CD4-positive, alpha-beta memory T cell (primary cell): ENCODE measurements at regions not wholly inside any gene's neighbourhood (a gene's known extent, or its start where the extent isn't known, plus 50 kb on each side); places are given as distances from the start of the nearest gene placed in this dataset.

Experiments
- CTCF ChIA-PET: fragments of 350-600 bp; sonication (Branson Sonifier 250); formaldehyde crosslinking; loops from one replicate; lab custom pipeline; 2021; ENCODE audit warnings: inconsistent platforms; ENCODE audit not compliant: partially characterized antibody; lab: Charles Lee
- POLR2A ChIA-PET: fragments of 350-600 bp; sonication (Branson Sonifier 250); formaldehyde crosslinking; loops from one replicate; lab custom pipeline; 2021; ENCODE audit not compliant: partially characterized antibody; lab: Charles Lee
- DNase-seq, 5 donors: peaks; one replicate each; pipeline versions ENCODE4 v3.0.0 to v3.0.0-alpha.2; 2020 to 2022; ENCODE audit warnings: mixed read lengths in 1 of 5
- H3K27ac ChIP-seq: one replicate; pipeline ENCODE4 v1.7.0; 2013; ENCODE audit warnings: low read depth, low read length
- H3K27me3 ChIP-seq: 2 replicates; pipeline ENCODE4 v1.7.0; 2013; ENCODE audit warnings: mild to moderate bottlenecking, low read length, moderate library complexity; ENCODE audit not compliant: insufficient read depth
- H3K36me3 ChIP-seq: 2 replicates; pipeline ENCODE4 v1.7.0; 2013; ENCODE audit warnings: mild to moderate bottlenecking, low read length, moderate library complexity; ENCODE audit not compliant: insufficient read depth
- H3K4me1 ChIP-seq: 2 replicates; pipeline ENCODE4 v1.7.0; 2013; ENCODE audit warnings: mild to moderate bottlenecking, low read length, moderate library complexity; ENCODE audit not compliant: insufficient read depth
- H3K4me3 ChIP-seq, 2 donors: one replicate each; pipeline ENCODE4 v1.7.0; 2013; ENCODE audit warnings: low read length in 2 of 2, mild to moderate bottlenecking in 1 of 2
- H3K9me3 ChIP-seq, 2 donors: one replicate each; pipeline ENCODE4 v1.7.0; 2013; ENCODE audit warnings: low read length in 2 of 2, control low read depth in 1 of 2; ENCODE audit not compliant: control insufficient read depth in 1 of 2
- H3K27ac Mint-ChIP-seq, 7 donors: one replicate each; pipeline ENCODE4 v1.8.0; 2020 to 2021; ENCODE audit warnings: mixed read lengths in 7 of 7, mild to moderate bottlenecking in 6 of 7, inconsistent platforms in 3 of 7, moderate library complexity in 3 of 7
- H3K27me3 Mint-ChIP-seq, 2 donors: one replicate each; pipeline ENCODE4 v1.8.0; 2020 to 2021; ENCODE audit warnings: mixed read lengths in 2 of 2
- H3K36me3 Mint-ChIP-seq, 2 donors: one replicate each; pipeline ENCODE4 v1.8.0; 2020 to 2021; ENCODE audit warnings: mixed read lengths in 2 of 2, inconsistent platforms in 1 of 2, mild to moderate bottlenecking in 1 of 2
- H3K4me1 Mint-ChIP-seq, 4 donors: one replicate each; pipeline ENCODE4 v1.8.0; 2020 to 2021; ENCODE audit warnings: mixed read lengths in 4 of 4, mild to moderate bottlenecking in 1 of 4
- H3K4me3 Mint-ChIP-seq, 8 donors: one replicate each; pipeline ENCODE4 v1.8.0; 2020 to 2021; ENCODE audit warnings: mixed read lengths in 8 of 8, mild to moderate bottlenecking in 7 of 8, moderate library complexity in 6 of 8, inconsistent platforms in 3 of 8
- H3K9me3 Mint-ChIP-seq, 8 donors: one replicate each; pipeline ENCODE4 v1.8.0; 2020 to 2021; ENCODE audit warnings: mixed read lengths in 8 of 8, mild to moderate bottlenecking in 5 of 8, inconsistent platforms in 3 of 8, moderate library complexity in 1 of 8
- intact Hi-C: fragments of 100-400 bp; cut with micrococcal nuclease; formaldehyde crosslinking; loops from one replicate; pipeline ENCODE4 v1.15.1; 2023

DNA sequence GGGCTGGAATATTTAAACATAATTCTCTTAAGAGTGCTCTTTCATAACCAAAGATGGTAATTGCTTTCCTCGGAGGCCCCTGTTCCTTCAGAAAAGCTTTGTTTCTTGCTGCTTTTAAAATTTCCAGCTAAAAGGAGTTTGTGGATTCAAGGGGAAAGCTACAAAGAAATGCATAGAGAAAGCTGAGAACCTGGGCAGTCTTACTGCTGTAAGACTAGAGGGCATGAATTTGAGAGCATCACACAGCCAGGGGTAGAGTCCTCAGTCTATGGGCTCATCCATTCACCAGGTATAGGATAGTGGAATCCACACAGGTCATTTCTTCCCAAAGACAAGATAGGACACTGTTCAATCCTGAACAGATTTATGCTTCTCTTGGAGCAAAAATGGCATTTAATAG, 186.3 kb upstream of the PLD5 start:
- intact Hi-C loops, result no loop called here
- Histone ChIP-seq H3K36me3 (no peaks in the 10 kb centered on the region), H3K9me3 (no peaks in the 10 kb centered on the region), H3K27ac (no peak overlapping the region), H3K4me1 (no peaks in the 10 kb centered on the region), H3K27me3 (no peaks in the 10 kb centered on the region), H3K4me3 (no peak overlapping the region)
- Mint-ChIP-seq H3K4me3 (no peak overlapping the region), H3K27ac (no peak overlapping the region), H3K36me3 (no peaks in the 10 kb centered on the region), H3K4me1 (no peaks in the 10 kb centered on the region), H3K27me3 (peaks cover 0 to 1% of the 10 kb centered on the region in 2 donors), H3K9me3 (peaks cover 2 to 7% (median 4%) of the 10 kb centered on the region in 8 donors)
- ChIA-PET CTCF (no interaction called here), POLR2A (no interaction called here)
- DNase-seq, result no peak

DNA sequence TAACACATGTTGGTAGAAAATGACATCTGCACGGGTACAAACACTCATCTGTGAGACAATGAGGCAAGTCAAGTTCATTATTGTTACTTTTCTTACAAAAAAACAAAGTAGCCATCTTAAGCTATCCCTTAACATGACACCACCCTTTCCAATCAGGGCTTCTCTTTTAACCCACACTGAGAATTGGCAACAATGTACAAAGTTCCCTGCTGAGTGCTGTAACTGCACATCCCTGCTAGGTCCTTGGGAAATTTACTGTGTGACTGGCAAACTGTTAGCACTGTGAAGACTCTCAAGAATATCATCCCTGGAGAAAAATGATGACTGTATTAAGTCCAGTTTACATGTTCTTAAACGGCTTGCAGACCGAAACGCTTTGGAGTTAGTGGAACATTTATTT, 185.8 kb upstream of the PLD5 start:
- POLR2A ChIA-PET, result no interaction called here
- peaks cover 0 to 1% of the 10 kb centered on the region in 2 donors for H3K27me3 Mint-ChIP-seq

DNA sequence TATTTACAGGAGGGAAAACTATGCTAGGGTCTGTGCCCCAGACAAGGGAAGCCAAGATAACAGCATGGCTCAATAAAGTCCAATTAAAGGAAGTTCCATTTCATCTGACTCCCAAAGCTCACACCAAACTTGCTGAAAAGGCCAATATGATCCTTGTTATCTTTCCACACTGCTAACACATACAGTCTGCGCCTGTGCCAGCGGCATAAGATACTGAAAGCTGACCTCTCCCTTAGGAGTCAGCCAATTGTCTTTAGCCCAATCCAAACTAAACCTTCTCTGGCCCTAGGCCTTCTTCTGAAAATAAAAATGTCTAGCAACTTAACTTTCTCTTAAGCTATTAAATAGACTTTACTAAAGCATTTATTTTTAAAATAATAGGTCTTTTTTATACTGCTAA, 179.0 kb upstream of the PLD5 start:
- peaks cover 0 to 3% of the 10 kb centered on the region in 2 donors for H3K27me3 Mint-ChIP-seq
- ChIA-PET POLR2A (no interaction called here), CTCF (no interaction called here)
- intact Hi-C loops, result no loop called here
- H3K4me3 ChIP-seq, result no peak overlapping the region
- H3K4me3 Mint-ChIP-seq, result no peak overlapping the region
- no peaks in the 10 kb centered on the region for H3K36me3 Mint-ChIP-seq
- no peak overlapping the region for H3K27ac Mint-ChIP-seq
- H3K9me3 Mint-ChIP-seq, result peaks cover 0 to 4% (median 0%) of the 10 kb centered on the region in 8 donors
- no peak overlapping the region for H3K27ac ChIP-seq
- no peaks in the 10 kb centered on the region for H3K4me1 ChIP-seq
- H3K4me1 Mint-ChIP-seq, result no peaks in the 10 kb centered on the region
- H3K27me3 ChIP-seq, result no peaks in the 10 kb centered on the region
- DNase-seq, result no peak
- no peaks in the 10 kb centered on the region for H3K9me3 ChIP-seq
- no peaks in the 10 kb centered on the region for H3K36me3 ChIP-seq

More for the DNA sequence above, 185.8 kb upstream of the PLD5 start:
- CTCF ChIA-PET, result no interaction called here
- no peaks in the 10 kb centered on the region for H3K27me3 ChIP-seq
- no peak overlapping the region for H3K27ac ChIP-seq
- H3K9me3 ChIP-seq, result no peaks in the 10 kb centered on the region
- no peak for DNase-seq
- no peak overlapping the region for H3K27ac Mint-ChIP-seq
- intact Hi-C loops, result no loop called here
- no peak overlapping the region for H3K4me3 ChIP-seq
- no peaks in the 10 kb centered on the region for H3K36me3 Mint-ChIP-seq
- no peaks in the 10 kb centered on the region for H3K36me3 ChIP-seq
- no peaks in the 10 kb centered on the region for H3K4me1 Mint-ChIP-seq
- peaks cover 2 to 6% (median 4%) of the 10 kb centered on the region in 8 donors for H3K9me3 Mint-ChIP-seq
- no peak overlapping the region for H3K4me3 Mint-ChIP-seq
- no peaks in the 10 kb centered on the region for H3K4me1 ChIP-seq

DNA sequence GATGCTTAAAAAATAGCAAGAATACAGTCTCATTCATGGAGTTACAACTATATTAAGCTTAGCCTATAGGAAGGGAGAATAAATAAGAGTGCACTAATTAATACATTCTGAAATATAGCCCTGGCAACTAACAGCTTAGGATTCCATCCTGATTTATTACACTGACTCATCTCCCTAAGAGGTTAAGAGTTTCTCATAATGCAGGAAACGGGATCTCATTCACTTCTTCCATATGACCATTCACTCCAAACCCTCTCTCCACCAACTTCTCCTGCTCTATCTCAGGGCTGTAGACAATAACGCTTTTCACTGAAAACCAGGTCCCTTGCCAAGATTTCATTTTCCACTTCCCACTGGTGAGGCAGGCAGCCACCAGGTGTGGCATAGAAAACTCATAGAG, 168.5 kb upstream of the PLD5 start:
- H3K4me1 Mint-ChIP-seq, result no peaks in the 10 kb centered on the region
- Histone ChIP-seq H3K36me3 (no peaks in the 10 kb centered on the region), H3K27me3 (no peaks in the 10 kb centered on the region), H3K27ac (no peak overlapping the region), H3K9me3 (no peaks in the 10 kb centered on the region), H3K4me3 (no peak overlapping the region), H3K4me1 (no peaks in the 10 kb centered on the region)
- POLR2A ChIA-PET, result no interaction called here
- H3K36me3 Mint-ChIP-seq, result no peaks in the 10 kb centered on the region
- CTCF ChIA-PET, result no interaction called here
- no peak overlapping the region for H3K4me3 Mint-ChIP-seq
- peaks cover 0 to 4% (median under 1%) of the 10 kb centered on the region in 8 donors for H3K9me3 Mint-ChIP-seq
- intact Hi-C loops, result no loop called here
- no peaks in the 10 kb centered on the region for H3K27me3 Mint-ChIP-seq
- DNase-seq, result no peak
- no peak overlapping the region for H3K27ac Mint-ChIP-seq

DNA sequence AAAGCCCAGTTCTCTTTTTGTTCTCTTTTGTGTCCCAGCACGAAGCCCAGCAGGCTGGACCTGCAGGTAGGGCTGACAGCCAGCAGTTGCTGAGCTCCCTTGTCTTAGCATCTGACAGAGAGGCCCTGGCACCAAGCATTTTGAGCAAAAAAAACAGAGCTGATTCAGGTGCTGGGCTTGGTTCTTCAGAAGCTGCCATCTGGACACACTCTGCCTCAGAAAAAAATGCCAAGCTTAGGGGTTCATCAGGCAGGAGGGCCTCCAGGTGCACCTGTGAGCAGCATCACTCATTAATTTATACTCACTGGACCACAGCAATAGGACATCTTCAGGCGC, 167.1 kb upstream of the PLD5 start:
- ChIA-PET CTCF (no interaction called here), POLR2A (no interaction called here)
- H3K36me3 Mint-ChIP-seq, result no peaks in the 10 kb centered on the region
- Histone ChIP-seq H3K4me3 (no peak overlapping the region), H3K36me3 (no peaks in the 10 kb centered on the region), H3K9me3 (no peaks in the 10 kb centered on the region), H3K27me3 (no peaks in the 10 kb centered on the region), H3K27ac (no peak overlapping the region), H3K4me1 (no peaks in the 10 kb centered on the region)
- H3K4me3 Mint-ChIP-seq, result no peak overlapping the region
- H3K9me3 Mint-ChIP-seq, result peaks cover 0 to 4% (median under 1%) of the 10 kb centered on the region in 8 donors
- no peaks in the 10 kb centered on the region for H3K27me3 Mint-ChIP-seq
- no peak overlapping the region for H3K27ac Mint-ChIP-seq
- H3K4me1 Mint-ChIP-seq, result no peaks in the 10 kb centered on the region
- intact Hi-C loops, result no loop called here
- no peak for DNase-seq

DNA sequence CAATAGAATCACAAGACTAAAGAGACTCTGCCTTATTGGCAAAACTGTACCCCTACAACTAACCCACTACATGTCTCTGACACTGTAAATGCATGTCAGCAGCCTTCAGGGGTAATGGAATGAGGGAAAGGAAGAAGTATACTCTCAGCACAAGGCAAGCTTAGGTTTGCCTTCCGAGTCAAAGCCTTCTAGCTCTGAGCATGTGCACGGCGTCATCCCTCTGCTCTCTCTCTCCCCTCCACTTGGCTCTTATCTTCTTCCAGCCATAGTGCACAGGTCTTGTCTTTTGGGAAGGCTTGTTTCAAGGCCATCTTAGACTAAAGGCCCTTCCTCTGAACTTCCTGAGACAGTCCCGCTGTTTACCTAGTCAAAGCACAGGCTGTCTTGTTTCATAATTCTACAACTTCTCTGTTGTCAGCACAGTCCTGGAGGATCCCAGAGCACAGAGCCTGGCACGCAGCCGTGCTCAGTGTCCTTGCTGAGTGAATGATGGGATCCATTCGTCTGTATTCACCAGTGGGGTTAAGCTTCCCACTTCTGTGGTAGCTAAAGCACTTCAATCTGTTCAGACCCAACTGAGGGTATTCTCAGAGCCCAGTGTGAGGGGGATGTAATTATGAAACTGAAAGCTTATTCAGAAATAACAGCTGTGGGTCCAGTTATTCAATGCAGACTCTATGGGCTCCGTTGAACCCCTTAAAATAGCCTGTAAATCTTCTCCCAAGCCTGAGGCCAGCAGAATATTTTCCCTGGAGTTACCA, 166.5 kb upstream of the PLD5 start:
- no peaks in the 10 kb centered on the region for H3K27me3 ChIP-seq
- Mint-ChIP-seq H3K9me3 (peaks cover 0 to 4% (median under 1%) of the 10 kb centered on the region in 8 donors), H3K27ac (no peak overlapping the region), H3K36me3 (no peaks in the 10 kb centered on the region), H3K4me3 (peak overlapping the region in 1 of 8 donors; percentile 28), H3K4me1 (no peaks in the 10 kb centered on the region), H3K27me3 (no peaks in the 10 kb centered on the region)
- no peak overlapping the region for H3K4me3 ChIP-seq
- DNase-seq, result no peak
- intact Hi-C loops, result no loop called here
- H3K36me3 ChIP-seq, result no peaks in the 10 kb centered on the region
- no peaks in the 10 kb centered on the region for H3K9me3 ChIP-seq
- ChIA-PET POLR2A (no interaction called here), CTCF (no interaction called here)
- no peaks in the 10 kb centered on the region for H3K4me1 ChIP-seq
- no peak overlapping the region for H3K27ac ChIP-seq

DNA sequence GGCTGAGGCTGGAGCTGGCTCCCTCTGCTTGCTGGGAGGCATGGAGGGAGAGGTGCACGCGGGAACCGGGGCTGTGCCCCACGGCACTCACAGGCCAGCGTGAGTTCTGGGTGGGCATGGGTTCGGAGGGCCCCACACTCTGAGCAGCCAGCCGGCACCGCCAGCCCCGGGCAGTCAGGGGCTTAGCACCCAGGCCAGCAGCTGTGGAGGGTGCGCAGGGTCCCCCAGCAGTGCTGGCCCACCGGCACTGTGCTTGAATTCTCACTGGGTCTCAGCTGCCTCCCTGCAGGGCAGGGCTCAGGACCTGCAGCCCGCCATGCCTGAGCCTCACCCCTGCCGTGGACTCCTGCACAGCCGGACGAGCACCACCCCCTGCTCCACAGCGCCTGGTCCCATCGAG, 164.9 kb upstream of the PLD5 start:
- no peaks in the 10 kb centered on the region for H3K4me1 Mint-ChIP-seq
- no peaks in the 10 kb centered on the region for H3K27me3 Mint-ChIP-seq

More for the DNA sequence above, 164.9 kb upstream of the PLD5 start:
- Histone ChIP-seq H3K27me3 (no peaks in the 10 kb centered on the region), H3K36me3 (no peaks in the 10 kb centered on the region), H3K27ac (no peak overlapping the region), H3K4me3 (no peak overlapping the region), H3K4me1 (no peaks in the 10 kb centered on the region), H3K9me3 (no peaks in the 10 kb centered on the region)
- no peak overlapping the region for H3K4me3 Mint-ChIP-seq
- CTCF ChIA-PET, result interaction anchor here (1.0 kb wide), 1 partner anchor 20 kb away, joined by 3 read pairs; no protein-coding TSS in a partner anchor
- no peak for DNase-seq
- no peaks in the 10 kb centered on the region for H3K36me3 Mint-ChIP-seq
- intact Hi-C loops, result no loop called here
- H3K27ac Mint-ChIP-seq, result no peak overlapping the region
- POLR2A ChIA-PET, result no interaction called here
- H3K9me3 Mint-ChIP-seq, result peaks cover 0 to 7% (median under 1%) of the 10 kb centered on the region in 8 donors
